ENCODE measurements at regions not wholly inside any gene's neighbourhood (a gene's known extent, or its start where the extent isn't known, plus 50 kb on each side); places are given as distances from the start of the nearest gene placed in this dataset.

DNA sequence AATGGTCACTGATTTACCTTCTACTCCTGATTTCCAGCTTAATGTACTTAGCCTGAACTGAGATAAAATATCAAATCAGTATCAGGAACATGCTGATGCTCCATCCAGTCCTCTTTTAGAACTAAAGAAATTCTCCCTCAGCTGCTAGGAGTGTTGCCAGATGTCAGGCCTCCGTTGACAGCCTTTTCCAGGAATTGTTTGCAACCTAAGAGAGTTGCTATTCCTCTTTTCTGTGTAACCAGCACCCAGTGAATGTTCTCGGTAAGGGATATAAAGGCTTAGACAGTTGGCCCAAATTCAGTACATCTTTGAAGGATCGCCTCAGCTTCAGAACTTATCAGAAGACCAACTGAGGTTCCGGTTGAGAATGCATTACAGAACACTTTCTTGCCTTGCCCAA lies 559.0 kb downstream of the PCDH17 start:
- DNase-seq (ENCODE audit: low spot score): no peak

GRCh38 chr13:58191754-58192153 lies 560.2 kb downstream of the PCDH17 start:
- no peak for DNase-seq (ENCODE audit: low spot score)

GRCh38 chr13:58202099-58202498 lies 570.6 kb downstream of the PCDH17 start:
- DNase-seq (ENCODE audit: low spot score): no peak

- no peak for DNase-seq (ENCODE audit: low spot score)
Measured at GRCh38 chr13:58207501-58207900, 576.0 kb downstream of the PCDH17 start.

- DNase-seq (ENCODE audit: low spot score): no peak
Measured at GRCh38 chr13:58235454-58235853, 603.9 kb downstream of the PCDH17 start.

- DNase-seq (ENCODE audit: low spot score): no peak
Measured at GRCh38 chr13:58238972-58239773, 607.6 kb downstream of the PCDH17 start.

DNA sequence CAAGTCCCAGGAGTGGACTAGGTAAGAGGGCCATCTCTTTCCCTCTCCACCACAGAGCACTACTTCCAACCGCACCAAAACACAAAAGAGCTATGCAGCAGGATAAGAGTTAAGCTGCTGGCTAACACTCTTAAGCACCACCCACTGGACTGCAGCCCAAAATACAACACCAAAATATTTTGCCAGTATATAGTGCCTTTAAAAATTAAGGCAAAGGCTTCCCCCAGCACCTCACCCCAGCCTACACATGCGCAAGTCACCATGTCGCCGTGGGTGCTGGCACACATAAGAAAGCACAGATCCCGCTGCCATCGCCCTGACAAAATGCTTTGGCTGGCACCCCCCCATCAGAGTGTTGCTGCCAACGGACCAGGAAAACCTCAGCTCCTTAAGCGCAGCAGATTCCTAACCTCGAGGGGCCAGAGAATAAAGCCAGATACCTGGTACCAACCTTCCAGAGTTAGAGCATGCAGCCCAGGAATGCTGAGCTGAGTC lies 608.3 kb downstream of the PCDH17 start:
- DNase-seq (ENCODE audit: low spot score): no peak

DNA sequence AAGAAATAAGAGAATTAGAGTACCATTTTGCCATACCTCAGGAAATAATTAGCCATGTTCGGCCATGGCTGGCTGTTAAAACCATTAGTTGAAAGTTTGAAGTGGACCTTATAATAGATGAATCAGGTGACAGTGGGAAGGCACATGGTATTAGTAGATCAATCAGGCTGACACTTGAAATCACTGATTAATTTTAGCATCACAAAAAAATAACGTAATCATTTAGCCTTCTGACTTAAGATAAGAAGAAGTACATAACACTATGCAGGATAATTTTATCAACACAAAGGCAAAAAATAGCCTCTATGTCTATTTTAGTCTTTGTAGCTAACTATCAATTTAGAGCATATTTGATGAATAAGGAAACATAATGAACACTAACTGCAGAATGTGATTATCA lies 615.5 kb downstream of the PCDH17 start:
- no peak for DNase-seq (ENCODE audit: low spot score)

- no peak for DNase-seq (ENCODE audit: low spot score)
Measured at GRCh38 chr13:58254943-58255342, 623.4 kb downstream of the PCDH17 start.

GRCh38 chr13:58266271-58266670 lies 634.7 kb downstream of the PCDH17 start:
- no peak for DNase-seq (ENCODE audit: low spot score)

DNA sequence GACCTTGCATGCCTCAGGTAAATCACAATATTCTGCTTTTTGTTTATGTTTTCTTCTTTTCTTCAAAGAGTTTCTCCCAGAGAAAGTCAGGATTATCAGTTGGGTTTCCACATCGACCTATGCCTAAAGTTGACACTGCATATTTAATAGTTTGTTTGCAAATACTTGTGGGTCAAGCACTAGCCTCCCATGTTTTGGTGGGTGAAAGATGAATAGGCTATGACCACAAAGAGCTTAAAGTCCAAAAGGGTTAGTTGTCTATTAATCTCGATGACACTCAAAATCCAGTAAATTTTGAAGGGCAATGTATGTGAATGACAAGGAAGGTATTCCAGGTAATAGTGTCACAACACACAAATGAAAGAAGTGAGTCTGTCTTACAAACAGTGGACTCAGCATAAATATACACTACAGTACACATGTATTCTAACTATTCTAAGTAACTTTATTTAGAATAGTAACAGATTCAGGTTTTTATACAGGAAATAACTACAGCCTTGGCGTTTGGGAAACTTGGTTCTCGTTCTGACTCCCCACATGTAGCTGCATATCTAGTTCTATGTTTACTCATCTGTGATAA lies 667.1 kb downstream of the PCDH17 start:
- DNase-seq (ENCODE audit: low spot score): no peak

DNA sequence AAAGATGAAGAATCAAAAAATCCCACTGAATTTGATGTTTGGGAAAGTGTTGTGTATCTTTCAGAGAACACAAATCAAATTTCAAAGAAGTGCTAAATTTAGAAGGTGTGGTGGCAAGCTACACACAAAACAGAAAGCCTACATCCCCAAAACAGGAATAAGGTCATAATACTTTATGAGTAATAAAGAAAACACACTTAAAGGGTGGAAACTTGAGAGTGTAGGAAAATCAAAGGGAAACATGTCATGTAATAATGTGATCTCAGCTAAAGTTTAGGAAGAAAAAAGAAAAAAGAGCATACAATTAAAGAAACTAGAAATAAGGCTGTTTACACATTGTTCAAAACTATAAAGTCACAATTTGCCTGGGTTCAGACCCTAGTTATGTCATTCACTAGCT lies 668.7 kb downstream of the PCDH17 start:
- DNase-seq (ENCODE audit: low spot score): no peak

GRCh38 chr13:58300974-58301681 lies 669.6 kb downstream of the PCDH17 start:
- no peak for DNase-seq (ENCODE audit: low spot score)

GRCh38 chr13:58302349-58302748 lies 670.8 kb downstream of the PCDH17 start:
- no peak for DNase-seq (ENCODE audit: low spot score)

- no peak for DNase-seq (ENCODE audit: low spot score)
Measured at GRCh38 chr13:58306062-58306461, 674.5 kb downstream of the PCDH17 start.

- DNase-seq (ENCODE audit: low spot score): no peak
Measured at GRCh38 chr13:58313219-58313618, 681.7 kb downstream of the PCDH17 start.

- DNase-seq (ENCODE audit: low spot score): no peak
Measured at GRCh38 chr13:58318495-58319167, 687.1 kb downstream of the PCDH17 start.

- DNase-seq (ENCODE audit: low spot score): no peak
Measured at GRCh38 chr13:58324161-58324560, 692.6 kb downstream of the PCDH17 start.

- DNase-seq (ENCODE audit: low spot score): no peak
Measured at GRCh38 chr13:58329746-58330145, 698.2 kb downstream of the PCDH17 start.

DNA sequence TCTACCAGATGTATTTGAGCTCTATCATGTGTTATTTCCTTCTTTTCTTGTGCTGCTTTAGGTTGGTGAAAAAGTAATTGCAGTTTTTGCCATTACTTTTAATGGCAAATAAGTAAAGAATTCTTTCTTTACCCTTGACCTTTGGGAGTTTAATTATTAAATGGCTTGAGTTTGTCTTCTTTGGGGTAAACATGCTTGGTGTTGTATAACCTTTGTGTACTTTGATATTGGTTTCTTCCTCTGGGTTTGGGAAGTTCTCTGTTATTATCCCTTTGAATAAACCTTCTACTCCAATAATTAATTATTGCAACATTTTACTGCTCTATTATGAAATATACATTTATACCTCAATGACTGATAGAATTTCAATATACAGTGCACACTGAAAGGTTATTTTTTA lies 709.4 kb downstream of the PCDH17 start:
- DNase-seq (ENCODE audit: low spot score): no peak

GRCh38 chr13:58341318-58341717 lies 709.8 kb downstream of the PCDH17 start:
- DNase-seq (ENCODE audit: low spot score): no peak

DNA sequence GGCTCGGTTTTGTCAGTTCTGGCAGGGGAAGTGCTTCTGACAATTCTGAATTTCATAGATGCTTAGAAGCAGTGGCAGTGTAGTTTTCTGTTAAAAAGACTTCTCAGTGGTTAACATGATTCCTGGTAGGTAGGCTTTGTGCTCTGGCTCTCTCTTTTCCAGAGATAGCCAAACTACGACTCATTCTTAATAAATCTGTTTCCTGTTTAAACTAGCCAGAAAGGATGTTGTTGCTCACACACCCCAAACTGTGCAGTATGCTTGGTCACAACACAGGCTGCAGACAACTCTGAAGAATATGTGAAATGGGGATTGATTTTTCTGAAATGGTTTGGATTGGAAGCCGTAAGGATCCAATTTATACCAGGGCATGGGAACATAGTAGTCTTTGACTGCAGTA lies 711.5 kb downstream of the PCDH17 start:
- no peak for DNase-seq (ENCODE audit: low spot score)

Measured in A172 (cell line).